Tibial artery (tissue), 4 donors: ENCODE measurements at regions not wholly inside any gene's neighbourhood (a gene's known extent, or its start where the extent isn't known, plus 50 kb on each side); places are given as distances from the start of the nearest gene placed in this dataset.

ENCODE experiments used
- DNase-seq, 2 donors: peaks; one replicate each; pipeline ENCODE4 v3.0.0-alpha.2; 2019
- H3K27ac ChIP-seq, 2 donors: fragments of 200-600 bp; sonication (generic) in 1 of 2; 1 replicate in 1 of 2; 2 replicates in 1 of 2; pipeline ENCODE4 v1.5.1; 2018 to 2019; ENCODE audit warnings: mild to moderate bottlenecking in 1 of 2
- H3K27me3 ChIP-seq, 2 donors: fragments of 200-600 bp; sonication (generic) in 1 of 2; one replicate each; pipeline versions ENCODE4 v1.5.1 to v1.6.0; 2016 to 2019
- H3K36me3 ChIP-seq, 3 donors: fragments of 200-600 bp; sonication (generic) in 2 of 3; one replicate each; pipeline ENCODE4 v1.5.1; 2016 to 2019; ENCODE audit warnings: mild to moderate bottlenecking in 2 of 3
- H3K4me1 ChIP-seq, 4 donors: fragments of 200-600 bp; sonication (generic) in 2 of 4; 1 replicate in 3 of 4; 2 replicates in 1 of 4; pipeline ENCODE4 v1.5.1; 2016 to 2019
- H3K4me3 ChIP-seq, 2 donors: fragments of 200-600 bp; sonication (generic) in 1 of 2; 1 replicate in 1 of 2; 2 replicates in 1 of 2; pipeline ENCODE4 v1.5.1; 2018 to 2019; ENCODE audit warnings: mild to moderate bottlenecking in 2 of 2
- H3K9me3 ChIP-seq, 3 donors: fragments of 200-600 bp; sonication (generic) in 1 of 3; one replicate each; pipeline ENCODE4 v1.5.1; 2016 to 2019
- CTCF ChIP-seq, 2 experiments: fragments of 200-600 bp in 1 of 2; fragments of 450-650 bp in 1 of 2; IDR thresholded peaks; one replicate each; pipeline ENCODE4 v1.5.1; 2017 to 2019; ENCODE audit warnings: antibody characterized with exemption in 2 of 2, mild to moderate bottlenecking in 1 of 2, moderate library complexity in 1 of 2
- intact Hi-C: fragments of 100-400 bp; cut with DNase I; formaldehyde crosslinking; loops from one replicate; pipeline ENCODE4 v1.15.0; 2023; ENCODE audit warnings: low total_unique reads

DNA sequence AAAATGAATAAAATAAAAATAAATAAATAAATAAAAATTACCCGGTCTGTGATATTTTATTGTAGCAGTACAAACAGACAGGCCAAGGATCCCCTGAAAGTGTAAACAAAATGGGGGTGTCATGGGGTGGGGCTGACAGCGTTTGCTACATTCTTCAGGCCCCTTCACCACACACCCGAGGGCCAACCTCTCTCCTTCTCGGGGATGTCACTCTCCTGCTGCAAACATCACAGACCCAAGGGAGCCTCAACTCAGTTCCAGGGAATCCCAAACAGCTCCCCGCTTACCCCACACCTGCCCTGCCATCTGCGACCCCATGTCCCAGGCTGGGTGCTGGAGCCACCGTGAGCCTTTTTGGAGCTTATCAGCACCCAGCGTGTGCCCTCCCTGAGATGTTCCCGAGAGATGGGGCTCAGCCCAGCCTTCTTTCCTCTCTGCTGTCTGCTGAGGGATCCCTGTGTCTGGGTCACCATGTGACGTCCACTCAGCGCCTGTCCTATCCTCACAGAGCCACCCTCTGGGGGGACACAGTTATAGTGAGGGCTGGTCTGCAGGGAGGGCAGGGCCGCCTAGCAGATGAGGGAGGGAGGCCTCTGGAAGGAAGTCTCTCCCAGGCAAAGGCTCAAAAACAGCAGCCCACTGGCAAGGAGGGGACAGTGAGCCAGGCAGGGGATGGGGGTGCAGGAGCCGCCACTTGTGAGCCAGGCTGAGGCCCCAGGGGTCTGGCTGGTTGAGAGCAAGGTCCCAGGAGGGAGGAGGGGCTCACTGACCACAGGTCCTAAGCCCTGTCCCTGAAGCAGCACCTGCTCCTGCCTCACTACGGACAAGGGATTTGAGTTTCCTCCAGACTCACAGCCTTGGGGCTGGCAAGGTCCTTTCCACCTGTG, 1041.6 kb downstream of the BRD1 start:
- H3K27me3 ChIP-seq = no peaks in the 10 kb centered on the region
- H3K36me3 ChIP-seq = no peaks in the 10 kb centered on the region
- intact Hi-C loops = no loop called here
- H3K4me1 ChIP-seq = no peaks in the 10 kb centered on the region
- no peak for DNase-seq
- H3K4me3 ChIP-seq = no peak overlapping the region
- TF ChIP-seq CTCF (IDR thresholded peaks at IDR 0.05) = no peak
- H3K9me3 ChIP-seq = no peaks in the 10 kb centered on the region
- H3K27ac ChIP-seq = no peak overlapping the region

DNA sequence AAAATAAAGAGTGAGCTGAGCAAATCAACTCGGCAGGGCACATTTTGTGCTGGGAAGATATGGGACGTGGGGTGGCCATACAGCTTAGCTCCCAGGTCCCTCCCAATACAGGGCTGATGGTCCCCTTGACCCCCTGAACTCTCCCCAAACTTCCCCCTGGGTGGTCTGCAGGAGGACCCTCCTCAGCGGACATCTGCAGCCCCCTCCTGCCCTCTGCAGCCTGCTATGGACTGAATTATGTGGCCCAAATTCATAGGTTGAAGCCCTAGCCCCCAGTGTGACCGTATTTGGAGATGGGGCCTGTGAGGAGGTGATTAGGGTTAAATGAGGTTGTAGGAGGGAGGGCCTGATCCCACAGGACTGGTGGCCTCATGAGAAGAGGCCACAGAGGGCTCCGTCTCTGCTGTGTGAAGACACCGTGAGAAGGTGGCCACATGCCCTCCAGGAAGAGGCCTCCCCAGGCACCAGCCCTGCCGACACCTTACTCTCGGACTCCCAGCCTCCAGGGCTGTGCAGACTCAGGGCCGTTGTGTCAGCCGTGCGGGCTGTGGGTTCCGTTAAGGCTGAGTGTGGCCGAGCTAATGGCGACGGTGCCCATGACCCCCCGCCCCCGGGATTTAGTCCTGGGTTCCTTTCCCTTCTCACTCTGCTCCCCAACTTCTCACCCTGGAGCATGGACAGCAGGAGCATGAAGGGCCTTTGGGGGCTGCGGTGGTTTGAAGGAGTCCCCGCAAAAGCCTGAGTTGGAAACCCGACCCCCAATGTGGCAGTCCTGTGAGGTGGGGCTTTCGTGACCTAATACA, 1042.8 kb downstream of the BRD1 start:
- Histone ChIP-seq H3K4me3 (no peak overlapping the region), H3K36me3 (no peaks in the 10 kb centered on the region), H3K27me3 (no peaks in the 10 kb centered on the region), H3K9me3 (no peaks in the 10 kb centered on the region), H3K4me1 (no peaks in the 10 kb centered on the region), H3K27ac (no peak overlapping the region)
- peak in 1 of 2 donors; percentile 43 for DNase-seq
- intact Hi-C loops = no loop called here
- no peak for TF ChIP-seq CTCF (IDR thresholded peaks at IDR 0.05)

DNA sequence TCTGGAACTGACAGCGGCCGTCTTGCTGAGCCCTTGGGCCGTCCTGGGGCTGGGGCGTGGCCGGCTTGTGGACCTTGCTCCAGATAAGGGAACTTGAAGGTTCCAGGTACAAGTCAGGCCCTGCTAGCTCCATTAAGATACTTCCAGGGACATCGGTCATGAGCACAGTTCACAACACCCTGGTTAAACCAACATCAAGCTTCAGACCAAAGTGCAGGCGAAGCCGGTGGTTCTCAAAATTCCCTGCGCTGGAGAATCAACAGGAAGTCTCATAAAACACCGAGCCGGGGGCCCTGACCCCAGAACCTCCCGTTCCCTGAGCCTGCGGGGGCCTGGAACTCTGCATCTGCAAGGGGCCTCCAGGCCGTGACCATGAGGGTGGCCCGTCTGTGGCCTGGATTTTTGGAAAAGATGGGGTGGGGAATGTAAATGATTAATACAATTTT, 1043.8 kb downstream of the BRD1 start:
- DNase-seq = peak in 1 of 2 donors; percentile 37
- intact Hi-C loops = no loop called here

DNA sequence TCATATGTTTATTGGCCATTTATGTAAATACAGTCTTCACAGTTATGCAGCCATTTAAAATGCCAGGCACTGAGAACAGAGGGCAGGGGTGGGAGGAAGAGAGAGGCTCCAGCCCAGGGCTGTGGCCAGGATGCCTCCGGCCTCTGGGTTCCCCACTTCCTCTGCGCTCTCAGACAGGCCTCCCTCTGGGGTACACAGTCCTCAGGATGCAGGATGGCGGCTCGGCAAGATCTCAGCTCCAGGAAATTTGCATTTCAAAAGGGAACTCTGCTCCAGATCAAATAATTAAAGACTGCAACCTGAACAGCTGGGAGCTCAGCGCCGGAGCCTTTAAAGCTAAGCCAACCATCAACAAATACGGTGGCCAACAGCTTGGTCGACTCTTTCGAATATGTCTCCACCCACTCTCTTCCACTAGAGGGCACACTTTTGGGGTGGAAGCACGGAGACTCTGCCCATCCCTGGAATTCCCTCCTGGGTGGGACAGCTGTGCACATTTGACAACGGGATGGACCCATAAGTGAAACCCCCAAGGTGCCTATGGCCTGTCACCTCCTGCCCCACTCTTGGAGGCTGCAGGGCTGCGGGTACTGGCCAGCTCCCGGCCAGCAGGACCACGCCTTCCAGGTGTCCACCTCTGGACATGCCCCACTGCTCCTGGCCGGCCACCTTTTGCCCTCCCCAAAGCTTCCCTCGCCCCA, 1044.7 kb downstream of the BRD1 start:
- no peak overlapping the region for H3K4me3 ChIP-seq
- peaks cover 0 to 4% of the 10 kb centered on the region in 2 donors for H3K27me3 ChIP-seq
- H3K27ac ChIP-seq = no peak overlapping the region
- intact Hi-C loops = no loop called here
- no peaks in the 10 kb centered on the region for H3K9me3 ChIP-seq
- H3K36me3 ChIP-seq = no peaks in the 10 kb centered on the region
- no peak for TF ChIP-seq CTCF (IDR thresholded peaks at IDR 0.05)
- no peaks in the 10 kb centered on the region for H3K4me1 ChIP-seq
- peak in 1 of 2 donors; percentile 38 for DNase-seq

More for the DNA sequence above, 1043.8 kb downstream of the BRD1 start:
- H3K27ac ChIP-seq = no peak overlapping the region
- H3K36me3 ChIP-seq = no peaks in the 10 kb centered on the region
- H3K4me1 ChIP-seq = no peaks in the 10 kb centered on the region
- H3K9me3 ChIP-seq = no peaks in the 10 kb centered on the region
- TF ChIP-seq CTCF (IDR thresholded peaks at IDR 0.05) = no peak
- H3K4me3 ChIP-seq = no peak overlapping the region
- no peaks in the 10 kb centered on the region for H3K27me3 ChIP-seq

DNA sequence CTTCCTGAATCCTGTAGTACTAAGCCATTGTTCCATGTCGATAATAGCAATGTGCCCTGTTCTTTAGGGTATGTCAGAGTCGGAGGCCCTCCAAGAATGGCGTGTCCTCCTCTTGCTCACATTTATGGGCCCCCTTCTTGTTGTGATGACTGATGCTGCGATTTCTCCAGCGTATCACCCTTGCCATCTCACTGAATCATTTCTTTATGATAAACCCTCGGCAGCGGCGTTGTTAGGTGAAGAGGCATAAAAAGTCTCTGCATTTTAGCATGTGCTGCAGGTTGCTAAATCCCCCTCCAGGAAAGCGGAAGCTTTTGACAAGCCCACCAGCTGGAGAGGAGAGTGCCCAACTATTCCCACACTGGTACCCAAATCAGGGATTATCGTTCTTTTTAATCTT, 1045.3 kb downstream of the BRD1 start:
- no peaks in the 10 kb centered on the region for H3K36me3 ChIP-seq
- H3K9me3 ChIP-seq = no peaks in the 10 kb centered on the region
- DNase-seq = no peak
- intact Hi-C loops = no loop called here
- H3K4me1 ChIP-seq = no peaks in the 10 kb centered on the region
- peaks cover 0 to 4% of the 10 kb centered on the region in 2 donors for H3K27me3 ChIP-seq
- TF ChIP-seq CTCF (IDR thresholded peaks at IDR 0.05) = no peak
- H3K27ac ChIP-seq = no peak overlapping the region
- H3K4me3 ChIP-seq = no peak overlapping the region
